ENCODE measurements at regions not wholly inside any gene's neighbourhood (a gene's known extent, or its start where the extent isn't known, plus 50 kb on each side); places are given as distances from the start of the nearest gene placed in this dataset.

DNA sequence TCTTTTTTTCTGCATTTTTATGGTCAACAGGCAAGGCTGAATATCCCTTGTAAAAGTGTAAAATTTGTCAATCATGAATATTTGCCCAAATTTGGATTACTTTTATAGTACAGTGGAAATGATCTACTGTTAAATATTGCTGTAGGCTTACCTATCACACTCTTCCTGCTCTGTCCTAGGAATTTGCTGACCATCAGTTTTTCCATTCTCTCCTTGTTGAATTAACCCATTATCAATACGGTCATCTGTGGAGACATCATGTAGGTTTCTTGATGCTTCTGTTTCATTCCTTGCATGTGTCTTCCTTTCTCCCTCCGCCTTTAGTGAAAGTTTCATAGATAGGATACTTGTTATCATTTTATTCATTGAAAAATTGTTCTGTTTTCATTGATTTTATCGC is 139.6 kb upstream of the TUBA3C start:
- TF ChIP-seq, protein P1, sequence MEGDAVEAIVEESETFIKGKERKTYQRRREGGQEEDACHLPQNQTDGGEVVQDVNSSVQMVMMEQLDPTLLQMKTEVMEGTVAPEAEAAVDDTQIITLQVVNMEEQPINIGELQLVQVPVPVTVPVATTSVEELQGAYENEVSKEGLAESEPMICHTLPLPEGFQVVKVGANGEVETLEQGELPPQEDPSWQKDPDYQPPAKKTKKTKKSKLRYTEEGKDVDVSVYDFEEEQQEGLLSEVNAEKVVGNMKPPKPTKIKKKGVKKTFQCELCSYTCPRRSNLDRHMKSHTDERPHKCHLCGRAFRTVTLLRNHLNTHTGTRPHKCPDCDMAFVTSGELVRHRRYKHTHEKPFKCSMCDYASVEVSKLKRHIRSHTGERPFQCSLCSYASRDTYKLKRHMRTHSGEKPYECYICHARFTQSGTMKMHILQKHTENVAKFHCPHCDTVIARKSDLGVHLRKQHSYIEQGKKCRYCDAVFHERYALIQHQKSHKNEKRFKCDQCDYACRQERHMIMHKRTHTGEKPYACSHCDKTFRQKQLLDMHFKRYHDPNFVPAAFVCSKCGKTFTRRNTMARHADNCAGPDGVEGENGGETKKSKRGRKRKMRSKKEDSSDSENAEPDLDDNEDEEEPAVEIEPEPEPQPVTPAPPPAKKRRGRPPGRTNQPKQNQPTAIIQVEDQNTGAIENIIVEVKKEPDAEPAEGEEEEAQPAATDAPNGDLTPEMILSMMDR (IDR thresholded peaks at IDR 0.05; ENCODE audit: insufficient read depth, low read length): no peak
- TF ChIP-seq POLR2AphosphoS5 (IDR thresholded peaks at IDR 0.05; ENCODE audit: low read depth): no peak
